ENCODE measurements at regions not wholly inside any gene's neighbourhood (a gene's known extent, or its start where the extent isn't known, plus 50 kb on each side); places are given as distances from the start of the nearest gene placed in this dataset.
"Not testable (repeated sequence)": the region's sequence is repeated elsewhere in the genome, so short reads cannot be mapped to it uniquely, and the experiment has no call there.

- no peak for DNase-seq (ENCODE audit: low read depth in 2 of 2)
Measured at GRCh38 chr20:22818636-22819035, 216.5 kb upstream of the SSTR4 start.

DNA sequence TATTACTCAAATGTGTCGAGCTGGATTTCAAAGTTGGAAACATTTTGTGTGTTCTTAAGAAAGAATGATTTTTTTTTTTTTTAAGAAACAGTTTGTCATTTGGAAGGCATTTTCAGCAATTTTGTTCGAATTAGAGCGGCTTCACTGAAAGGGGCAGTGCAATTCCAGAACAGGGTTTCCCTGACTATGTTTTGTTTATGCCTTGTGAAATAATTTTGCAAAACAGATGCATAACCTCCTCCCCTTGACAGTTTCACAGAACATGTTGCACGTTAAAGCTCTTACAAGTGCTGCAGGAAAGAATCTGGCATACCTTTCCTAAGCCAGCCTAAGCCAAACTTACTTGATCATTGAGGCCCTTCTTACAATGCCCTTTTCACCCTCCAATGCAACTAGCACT, 216.0 kb upstream of the SSTR4 start:
- no peak for DNase-seq (ENCODE audit: low read depth in 2 of 2)

DNA sequence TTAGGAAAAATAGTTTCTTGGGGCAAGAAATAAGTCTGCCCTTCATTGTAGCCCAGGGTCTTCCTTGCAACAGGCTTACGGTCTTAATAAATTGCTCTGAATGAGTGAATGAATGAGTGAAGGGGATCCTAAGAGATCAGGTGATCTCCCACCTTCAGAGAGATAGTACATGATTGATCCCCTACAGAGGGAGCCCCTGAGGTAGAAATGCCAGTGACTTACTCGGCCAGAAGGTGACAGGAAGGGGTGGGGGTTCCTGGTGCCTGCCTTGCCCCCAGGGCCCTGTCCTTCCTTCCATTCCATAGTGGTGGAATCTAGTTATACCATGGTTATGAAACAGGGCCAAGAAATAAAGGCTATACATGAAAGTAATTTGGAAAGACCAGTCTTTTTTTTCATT, 215.3 kb upstream of the SSTR4 start:
- DNase-seq (ENCODE audit: low read depth in 2 of 2) = no peak

DNA sequence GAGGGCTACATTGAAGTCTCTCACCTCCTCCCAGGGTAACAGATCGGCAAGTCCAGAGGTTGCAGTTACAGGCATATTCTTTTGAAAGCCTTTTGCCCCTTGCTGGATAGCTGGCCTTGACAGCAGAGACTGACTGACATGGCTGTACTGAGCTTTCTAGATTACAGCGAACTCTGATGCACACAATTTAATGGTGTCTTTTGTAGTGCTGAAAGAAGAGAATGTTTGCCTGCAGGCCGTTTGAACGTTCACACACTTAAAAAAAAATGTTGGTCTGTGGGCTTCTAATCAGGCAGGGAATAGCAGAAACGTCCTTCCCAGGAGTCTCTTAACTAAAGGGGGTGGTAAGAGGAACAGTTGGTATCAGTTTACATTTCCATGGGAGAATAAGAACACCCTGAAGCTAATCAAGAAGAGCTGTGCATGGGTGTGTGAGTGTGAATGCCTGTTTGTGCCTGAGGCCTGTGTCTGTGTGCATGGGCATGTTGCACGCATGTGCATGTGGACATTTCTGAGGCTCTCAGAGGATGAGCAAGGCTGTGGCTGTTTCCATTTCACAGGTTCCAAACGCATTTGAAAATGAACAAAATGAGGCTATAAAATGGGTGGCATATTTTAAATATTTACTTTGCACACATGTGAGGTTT, 213.9 kb upstream of the SSTR4 start:
- no peak for DNase-seq (ENCODE audit: low read depth in 2 of 2)

GRCh38 chr20:22821796-22822195, 213.3 kb upstream of the SSTR4 start:
- no peak for DNase-seq (ENCODE audit: low read depth in 2 of 2)

DNA sequence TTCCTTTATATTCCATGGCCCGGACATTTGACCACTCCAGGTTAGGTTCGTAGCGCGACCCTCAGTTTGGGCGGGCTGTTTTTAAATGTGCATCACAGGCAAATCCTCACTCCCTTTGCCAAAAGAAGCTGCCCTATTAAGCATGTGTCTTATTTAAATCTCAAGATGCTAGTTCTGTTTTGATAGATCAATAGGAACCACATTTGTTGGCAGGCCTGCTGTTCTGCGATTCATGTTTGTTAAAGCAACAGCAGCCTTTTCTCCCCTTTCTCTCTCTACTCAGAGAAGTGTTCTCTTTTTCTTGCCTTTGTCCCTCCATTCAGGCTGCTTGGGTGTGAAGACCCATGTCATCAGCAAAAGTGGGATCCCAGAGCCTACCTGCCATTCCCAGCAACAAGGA, 212.0 kb upstream of the SSTR4 start:
- DNase-seq (ENCODE audit: low read depth in 2 of 2) = no peak

DNA sequence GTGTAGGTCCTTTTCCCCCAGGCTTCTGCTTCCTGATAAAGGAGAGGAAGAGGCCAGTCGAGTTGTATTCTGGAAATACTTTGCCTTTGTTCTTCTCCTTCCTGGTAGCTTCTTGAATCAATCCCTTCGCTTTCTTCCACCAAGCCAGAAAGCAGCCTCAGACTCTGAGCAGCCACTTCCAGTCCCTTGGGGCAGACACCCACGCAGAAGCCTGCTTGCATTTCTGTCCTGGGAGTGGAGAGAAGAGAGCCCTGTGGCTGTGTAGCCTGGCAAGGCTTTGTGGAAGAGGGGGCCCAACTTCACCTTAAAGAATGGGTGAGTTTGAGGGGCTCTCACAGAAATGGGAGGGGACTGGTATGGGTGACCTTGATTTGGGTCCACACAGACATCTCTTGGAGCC, 211.0 kb upstream of the SSTR4 start:
- DNase-seq (ENCODE audit: low read depth in 2 of 2) = no peak

DNA sequence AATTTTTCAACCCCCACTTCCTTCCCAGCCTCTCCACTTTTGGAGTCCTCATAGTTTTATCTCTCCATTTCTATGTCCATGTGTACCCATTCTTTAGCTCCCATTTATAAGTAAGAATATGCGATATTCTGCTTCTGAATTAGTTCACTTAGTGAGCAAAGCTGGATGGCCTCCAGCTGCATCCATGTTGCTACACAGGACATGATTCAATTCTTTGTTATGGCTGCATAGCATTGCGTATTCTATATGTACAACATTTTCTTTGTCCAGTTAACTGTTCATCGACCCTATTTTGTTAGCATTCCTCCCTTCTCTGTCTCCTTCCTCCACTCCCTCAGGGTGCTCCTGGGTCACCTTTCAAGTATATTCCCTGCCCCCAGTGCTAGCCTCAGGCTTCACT, 210.0 kb upstream of the SSTR4 start:
- DNase-seq (ENCODE audit: low read depth in 2 of 2) = no peak

GRCh38 chr20:22825546-22825945, 209.6 kb upstream of the SSTR4 start:
- no peak for DNase-seq (ENCODE audit: low read depth in 2 of 2)

- DNase-seq (ENCODE audit: low read depth in 2 of 2) = no peak
Measured at GRCh38 chr20:22826306-22827230, 208.5 kb upstream of the SSTR4 start.

- DNase-seq (ENCODE audit: low read depth in 2 of 2) = no peak
Measured at GRCh38 chr20:22827916-22828315, 207.2 kb upstream of the SSTR4 start.

GRCh38 chr20:22829356-22829755, 205.8 kb upstream of the SSTR4 start:
- no peak for DNase-seq (ENCODE audit: low read depth in 2 of 2)

DNA sequence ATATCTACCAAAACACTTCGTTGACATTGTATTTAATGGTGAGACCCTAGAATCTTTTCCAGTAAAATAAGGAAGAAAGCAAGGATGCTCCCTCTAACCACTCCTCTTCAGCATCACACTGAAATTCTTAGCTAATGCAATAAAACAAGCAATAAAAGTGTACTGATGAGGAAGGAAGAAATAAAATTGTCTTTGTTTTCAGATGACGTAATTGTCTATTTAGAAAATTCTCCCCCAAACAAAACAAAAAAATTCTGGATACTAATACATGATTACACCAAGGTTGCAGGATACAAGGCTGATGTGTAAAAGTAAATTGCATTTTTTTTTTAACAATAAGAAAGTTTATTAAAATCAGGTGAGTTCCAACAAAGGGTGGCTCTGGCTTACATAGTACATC, 205.0 kb upstream of the SSTR4 start:
- DNase-seq (ENCODE audit: low read depth in 2 of 2) = no peak

DNA sequence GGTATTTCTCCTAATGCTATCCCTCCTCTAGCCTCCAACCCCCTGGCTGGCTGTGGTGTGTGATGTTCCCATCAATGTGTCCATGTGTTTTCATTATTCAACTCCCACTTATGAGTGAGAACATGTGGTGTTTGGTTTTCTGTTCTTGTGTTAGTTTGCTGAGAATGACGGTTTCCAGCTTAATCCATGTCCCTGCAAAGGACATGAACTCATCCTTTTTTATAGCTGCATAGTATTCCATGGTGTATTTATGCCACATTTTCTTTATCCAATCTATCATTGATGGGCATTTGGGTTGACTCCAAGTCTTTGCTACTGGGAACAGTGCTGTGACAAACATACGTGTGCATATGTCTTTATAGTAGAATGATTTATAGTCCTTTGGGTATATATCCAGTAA, 204.4 kb upstream of the SSTR4 start:
- DNase-seq (ENCODE audit: low read depth in 2 of 2) = not testable (repeated sequence)

- DNase-seq (ENCODE audit: low read depth in 2 of 2) = no peak
Measured at GRCh38 chr20:22833851-22834250, 201.3 kb upstream of the SSTR4 start.

GRCh38 chr20:22834651-22835256, 200.4 kb upstream of the SSTR4 start:
- no peak for DNase-seq (ENCODE audit: low read depth in 2 of 2)

GRCh38 chr20:22836211-22836610, 198.9 kb upstream of the SSTR4 start:
- no peak for DNase-seq (ENCODE audit: low read depth in 2 of 2)

GRCh38 chr20:22836877-22837276, 198.2 kb upstream of the SSTR4 start:
- no peak for DNase-seq (ENCODE audit: low read depth in 2 of 2)

DNA sequence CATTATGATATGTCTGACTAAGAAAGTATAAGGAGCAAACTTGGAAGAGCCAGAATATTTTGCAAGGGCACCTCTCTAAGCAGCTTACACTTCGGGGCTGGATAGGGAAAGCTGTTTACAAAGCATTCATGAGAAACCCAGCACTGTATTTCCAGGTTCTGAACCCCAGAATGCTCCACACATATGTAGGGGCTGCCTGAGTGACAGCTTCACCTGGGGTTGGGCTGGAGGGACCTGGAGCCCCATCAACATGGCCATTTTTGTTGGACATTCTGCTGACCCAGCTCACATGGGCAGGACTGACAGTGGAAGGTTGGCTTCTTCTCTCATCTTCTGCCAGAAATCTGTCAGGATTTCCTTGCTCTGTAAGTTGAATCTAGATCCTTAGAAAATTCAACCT, 197.1 kb upstream of the SSTR4 start:
- DNase-seq (ENCODE audit: low read depth in 2 of 2) = no peak

DNA sequence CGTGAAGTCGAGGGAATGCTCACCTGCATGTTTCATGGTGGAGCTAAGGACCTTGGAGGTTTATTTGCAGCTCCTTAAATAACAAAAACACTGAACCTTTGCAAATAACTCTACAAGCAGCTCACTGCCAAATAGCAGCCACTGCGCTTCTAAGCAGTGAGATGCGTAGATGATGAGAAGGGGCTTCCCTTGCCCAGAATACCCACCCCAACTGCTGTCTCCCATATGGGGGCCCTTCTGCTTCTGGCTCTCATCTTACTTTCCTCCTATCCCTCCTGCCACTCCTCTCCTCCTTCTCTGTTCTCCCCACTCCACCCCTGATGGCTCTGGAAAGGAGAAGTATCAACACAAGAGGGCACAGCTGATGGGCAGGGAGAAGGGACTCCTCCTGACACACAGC, 193.3 kb upstream of the SSTR4 start:
- no peak for DNase-seq (ENCODE audit: low read depth in 2 of 2)

GRCh38 chr20:22842793-22843192, 192.3 kb upstream of the SSTR4 start:
- DNase-seq (ENCODE audit: low read depth in 2 of 2) = no peak

- DNase-seq (ENCODE audit: low read depth in 2 of 2) = no peak
Measured at GRCh38 chr20:22844959-22845358, 190.2 kb upstream of the SSTR4 start.

GRCh38 chr20:22846863-22847262, 188.2 kb upstream of the SSTR4 start:
- DNase-seq (ENCODE audit: low read depth in 2 of 2) = no peak

Measured in stimulated activated CD4-positive, alpha-beta T cell treated with anti-CD3 and anti-CD28 coated beads, Interleukin-1b, Interleukin-23, amount 100 ng/mL, for 4 hours (primary cell).